Activated naive CD4-positive, alpha-beta T cell treated with anti-CD3 and anti-CD28 coated beads, Interleukin-2, amount 50 U/mL, for 16 hours (primary cell): ENCODE measurements at regions not wholly inside any gene's neighbourhood (a gene's known extent, or its start where the extent isn't known, plus 50 kb on each side); places are given as distances from the start of the nearest gene placed in this dataset.

Experiments used
- DNase-seq: peaks from one replicate; pipeline ENCODE4 v3.0.0-alpha.2; 2020

DNA sequence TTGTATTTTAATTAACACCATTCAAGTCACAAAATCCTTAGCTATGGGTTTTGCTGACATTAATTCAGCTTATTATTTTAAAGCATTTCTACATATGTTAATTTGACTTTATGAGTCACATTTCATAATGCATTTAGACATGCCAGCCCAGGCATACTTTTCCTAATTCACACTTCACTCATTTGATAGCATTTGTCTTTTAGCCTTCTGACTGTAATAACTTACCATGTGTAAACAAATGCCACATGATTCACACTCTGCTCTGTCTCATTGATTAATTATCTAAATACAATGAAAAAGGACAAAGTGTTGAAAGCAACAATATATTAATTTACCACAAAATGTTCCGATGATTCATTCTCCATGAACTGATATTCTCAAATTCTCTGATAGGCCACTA is 927.8 kb upstream of the EPHA6 start:
- DNase-seq: no peak

DNA sequence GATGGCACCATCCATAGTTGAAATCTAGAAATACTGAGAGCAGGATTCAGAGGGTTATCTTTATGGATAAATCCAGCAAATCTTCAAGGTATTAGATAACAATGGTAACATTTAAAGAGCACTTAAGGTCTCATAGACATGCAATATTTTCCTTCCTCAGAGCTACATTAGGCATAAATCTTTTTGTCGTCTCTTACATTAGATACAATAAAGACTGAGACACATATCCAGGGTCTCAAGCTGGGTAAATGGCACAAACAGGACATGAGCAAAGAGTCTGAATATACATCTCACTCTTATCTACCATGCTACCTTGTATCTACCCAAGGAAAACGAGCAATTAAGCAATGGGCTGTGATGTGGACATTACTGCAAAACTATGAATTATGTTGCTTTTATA is 927.3 kb upstream of the EPHA6 start:
- no peak for DNase-seq

DNA sequence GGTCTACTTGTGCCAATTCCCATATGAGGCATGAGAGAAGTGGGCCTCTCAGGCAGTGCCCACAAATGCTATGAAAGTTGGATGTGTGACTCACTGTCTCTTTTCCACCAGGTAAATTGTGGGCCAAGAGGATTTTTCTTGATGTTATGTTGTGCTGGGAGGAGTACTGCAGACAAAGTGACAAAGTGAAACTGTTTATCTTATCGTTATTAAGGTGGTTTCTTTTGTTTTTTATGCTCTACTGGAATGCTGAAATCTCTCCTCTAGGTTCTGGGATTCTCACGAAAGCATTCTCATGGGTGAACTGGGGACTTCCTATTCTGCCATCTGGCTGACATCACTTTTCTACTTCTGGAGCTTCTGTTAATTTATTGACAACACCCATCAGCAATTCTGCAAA is 919.6 kb upstream of the EPHA6 start:
- no peak for DNase-seq

DNA sequence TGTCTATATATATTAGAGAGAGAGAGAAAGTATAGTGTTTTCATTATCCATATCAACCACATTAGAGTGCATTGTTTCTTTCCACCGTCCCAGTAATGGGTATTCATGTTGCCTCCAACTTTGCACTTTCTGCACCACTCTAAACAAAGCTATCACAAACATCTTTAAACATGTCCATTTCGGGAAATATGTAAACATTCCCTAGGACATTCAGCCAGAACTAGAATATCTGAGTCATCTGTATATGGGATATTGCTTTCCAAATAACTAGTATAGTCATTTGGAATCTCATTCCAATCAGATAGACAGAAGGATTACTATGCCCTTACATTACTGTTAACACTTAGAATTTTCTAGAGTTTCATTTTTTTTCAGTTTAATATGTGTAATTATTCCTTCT is 914.9 kb upstream of the EPHA6 start:
- DNase-seq: no peak

DNA sequence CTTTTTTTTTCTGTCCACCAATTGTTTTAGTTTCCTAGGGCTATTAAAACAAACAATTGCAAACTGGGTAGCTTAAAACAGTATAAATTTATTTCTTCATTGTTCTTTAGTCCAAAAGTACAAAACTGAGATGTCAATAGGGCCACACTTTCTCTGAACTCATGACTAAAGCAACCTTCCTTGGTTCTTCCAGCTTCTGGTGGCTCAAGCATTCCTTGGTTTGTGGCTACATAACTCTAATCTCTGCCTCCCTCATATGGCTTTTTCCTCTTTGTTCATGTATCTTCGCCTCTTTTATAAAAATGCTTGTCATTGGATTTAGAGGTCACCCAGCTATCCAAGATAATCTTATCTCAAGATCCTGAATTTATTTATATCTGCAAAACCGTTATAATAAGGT is 914.5 kb upstream of the EPHA6 start:
- DNase-seq: no peak

DNA sequence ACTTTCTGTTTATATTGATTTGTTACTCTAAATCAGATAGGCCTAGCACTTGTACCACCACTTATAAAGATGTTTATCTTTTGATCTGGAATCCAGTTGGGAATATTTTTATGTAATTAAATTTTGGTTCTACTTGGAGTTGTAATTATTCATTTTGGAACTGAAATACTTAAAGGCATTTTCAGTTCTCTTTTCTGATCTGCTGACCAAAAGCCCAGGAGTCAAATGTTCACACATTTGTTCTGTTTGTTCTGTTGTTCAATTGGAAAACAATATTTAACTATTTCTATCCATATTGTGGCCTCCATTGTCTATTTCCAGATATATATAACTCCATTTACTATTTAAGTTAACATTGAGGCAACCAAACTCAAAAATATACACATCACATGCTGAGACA is 912.4 kb upstream of the EPHA6 start:
- DNase-seq: no peak

DNA sequence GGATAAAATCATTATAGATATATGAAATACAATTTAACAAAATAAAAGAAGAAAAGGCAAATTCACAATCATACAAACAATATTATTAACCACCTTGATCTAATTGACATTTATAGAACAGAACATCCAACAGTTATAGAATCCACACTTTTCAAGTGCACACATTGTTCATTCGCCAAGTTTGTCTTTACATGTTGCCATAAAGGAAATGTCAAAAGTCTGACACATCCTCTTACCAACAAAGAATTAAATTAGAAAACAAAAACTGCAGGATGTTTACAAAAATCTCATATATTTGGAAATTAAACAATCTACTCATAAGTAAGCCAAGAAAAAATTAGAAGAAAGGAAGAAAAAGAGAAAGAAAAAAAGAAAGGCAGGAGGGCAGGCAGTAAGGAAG is 909.2 kb upstream of the EPHA6 start:
- DNase-seq: no peak

DNA sequence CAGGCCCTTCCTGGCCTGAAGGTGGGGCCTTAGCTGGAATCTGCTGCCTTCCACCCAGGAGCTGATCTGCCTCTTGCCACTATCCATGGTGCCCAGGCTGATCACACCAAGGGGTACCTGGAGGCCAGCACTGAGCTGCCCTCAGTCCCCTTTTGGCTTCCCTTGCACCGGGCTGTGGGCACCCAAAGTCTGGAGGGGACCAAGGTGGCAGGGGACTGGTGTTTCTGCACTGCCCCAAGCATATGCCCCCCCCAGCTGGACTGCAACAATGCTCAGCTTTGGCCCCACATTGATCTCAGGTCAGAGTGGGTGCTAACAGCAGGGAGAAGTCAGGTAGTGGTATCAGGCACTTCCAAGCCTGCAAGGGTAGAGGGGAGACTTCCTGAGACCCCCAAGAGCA is 902.6 kb upstream of the EPHA6 start:
- no peak for DNase-seq

DNA sequence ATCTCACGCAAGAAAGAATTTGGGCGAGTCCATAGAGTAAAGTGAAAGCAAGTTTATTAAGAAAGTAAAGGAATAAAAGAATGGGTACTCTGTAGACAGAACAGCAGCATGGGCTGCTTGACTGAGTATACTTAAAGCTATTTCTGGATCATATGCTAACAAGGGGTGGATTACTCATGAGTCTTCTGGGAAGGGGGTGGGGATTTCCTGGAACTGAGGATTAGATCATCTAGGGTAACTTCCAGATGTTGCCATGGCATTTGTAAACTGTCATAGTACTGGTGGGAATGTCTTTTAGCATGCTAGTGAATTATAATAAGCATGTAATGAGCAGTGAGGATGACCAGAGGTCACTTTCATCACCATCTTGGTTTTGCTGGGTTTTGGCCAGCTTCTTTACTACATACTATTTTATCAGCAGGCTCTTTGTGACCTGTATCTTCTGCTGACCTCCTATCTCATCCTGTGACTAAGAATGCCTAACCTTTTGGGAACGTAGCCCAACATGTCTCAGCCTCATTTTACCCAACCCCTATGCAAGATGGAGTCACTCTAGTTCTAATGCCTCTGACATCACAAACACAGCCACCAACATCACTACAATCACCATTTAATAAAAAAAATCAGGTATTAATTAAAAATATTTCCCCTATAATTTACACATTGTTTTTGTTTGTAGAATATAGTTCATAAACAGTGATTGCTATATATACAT is 890.7 kb upstream of the EPHA6 start:
- no peak for DNase-seq

DNA sequence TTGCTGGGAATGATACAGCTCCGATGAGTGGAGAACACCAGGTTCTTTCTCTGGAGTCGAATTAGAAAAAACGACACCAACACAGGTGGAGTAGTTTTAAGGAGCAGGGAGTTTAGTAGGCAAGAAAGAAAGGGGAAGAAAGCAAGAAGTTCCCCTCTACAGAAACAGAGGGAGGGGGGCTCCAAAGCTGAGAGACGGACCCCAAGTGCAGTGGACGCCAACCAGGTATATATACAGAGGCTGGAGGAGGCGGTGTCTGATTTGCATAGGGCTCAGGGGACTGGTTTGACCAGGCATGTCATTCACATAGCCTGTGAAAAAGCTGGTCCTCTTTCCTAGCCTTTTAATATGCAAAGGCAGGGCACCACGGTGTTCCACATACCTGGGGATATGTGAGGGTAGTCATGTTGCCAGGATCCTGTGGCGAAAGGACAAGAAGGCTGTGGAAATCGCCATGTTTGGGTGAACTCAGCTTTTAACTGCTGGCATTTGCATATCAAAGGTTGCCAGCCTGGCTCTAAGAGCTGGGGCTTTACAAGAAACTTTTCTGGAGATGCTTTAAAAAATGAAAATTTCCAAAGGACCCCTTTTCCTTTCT is 887.4 kb upstream of the EPHA6 start:
- DNase-seq: no peak

DNA sequence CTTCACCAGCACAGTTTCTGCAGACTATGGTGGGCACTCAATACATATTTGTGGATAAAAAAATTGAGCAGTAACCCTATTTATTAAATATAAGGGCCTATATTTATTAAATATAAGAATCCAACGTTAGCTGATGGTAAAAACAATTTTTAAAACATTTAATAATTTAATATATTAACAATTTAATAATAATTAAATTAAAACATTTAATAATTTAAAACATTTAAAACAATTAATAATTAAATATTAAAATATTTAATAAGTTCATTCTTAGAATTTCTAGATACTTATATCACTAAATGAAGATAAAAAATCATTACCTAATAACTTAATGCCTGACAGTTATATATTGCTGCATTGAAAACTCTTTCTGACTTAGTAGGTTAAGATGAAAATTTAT is 880.2 kb upstream of the EPHA6 start:
- DNase-seq: no peak

DNA sequence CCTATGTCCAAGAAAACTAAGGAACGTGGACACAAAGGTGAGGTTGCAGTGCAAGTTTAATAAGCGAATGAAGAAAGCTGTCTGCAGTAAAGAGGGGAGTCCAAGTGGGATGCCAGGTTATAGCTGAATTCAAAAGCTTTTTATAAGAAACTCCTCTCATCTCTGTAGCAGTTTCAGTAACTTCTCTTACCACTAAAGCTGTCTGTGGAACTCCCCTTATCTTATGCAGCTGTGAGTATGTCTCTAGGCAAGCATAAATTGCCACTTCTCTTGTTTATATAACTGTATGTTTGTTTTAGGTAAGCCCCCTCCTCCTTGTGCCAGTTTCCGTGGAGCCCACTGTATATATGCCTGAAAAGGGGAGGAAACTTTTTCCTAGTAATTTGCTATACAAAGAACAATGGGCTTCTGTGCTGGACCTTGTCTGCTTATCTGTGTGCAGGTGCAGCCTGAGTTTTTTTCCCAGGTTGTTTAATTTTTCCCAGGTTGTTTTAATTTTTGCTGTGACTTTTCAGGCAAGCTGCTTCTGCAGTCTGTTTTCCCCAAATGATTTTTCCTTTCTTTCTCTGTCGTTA is 875.1 kb upstream of the EPHA6 start:
- no peak for DNase-seq

DNA sequence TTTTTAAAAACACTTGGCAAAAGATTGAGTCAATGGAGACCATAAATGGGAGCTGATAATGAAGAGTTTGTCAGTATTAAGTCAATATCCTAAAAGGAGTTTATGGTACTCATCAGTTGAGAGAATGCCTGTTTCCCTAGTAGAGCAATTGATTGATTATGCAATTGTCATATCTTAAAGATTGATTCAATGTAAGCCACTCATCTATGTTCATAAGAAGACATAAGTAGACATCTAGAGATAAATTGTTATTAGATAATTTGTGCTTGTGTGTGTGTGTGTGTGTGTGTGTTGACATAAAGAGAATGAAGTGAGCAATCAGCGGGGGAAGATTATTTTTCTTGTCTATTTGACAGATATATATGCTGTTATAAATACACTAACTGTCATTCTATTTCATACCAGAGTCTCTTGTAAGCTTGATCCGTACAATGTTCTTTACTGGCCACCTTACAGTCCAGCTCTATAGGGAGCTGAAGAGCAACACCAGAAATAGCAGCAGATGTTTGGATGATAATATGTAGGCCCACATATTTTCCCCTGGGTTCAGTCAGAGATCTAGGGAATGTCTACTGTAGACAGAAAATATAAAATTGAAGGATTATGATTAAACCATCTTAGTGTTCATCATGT is 848.6 kb upstream of the EPHA6 start:
- no peak for DNase-seq

DNA sequence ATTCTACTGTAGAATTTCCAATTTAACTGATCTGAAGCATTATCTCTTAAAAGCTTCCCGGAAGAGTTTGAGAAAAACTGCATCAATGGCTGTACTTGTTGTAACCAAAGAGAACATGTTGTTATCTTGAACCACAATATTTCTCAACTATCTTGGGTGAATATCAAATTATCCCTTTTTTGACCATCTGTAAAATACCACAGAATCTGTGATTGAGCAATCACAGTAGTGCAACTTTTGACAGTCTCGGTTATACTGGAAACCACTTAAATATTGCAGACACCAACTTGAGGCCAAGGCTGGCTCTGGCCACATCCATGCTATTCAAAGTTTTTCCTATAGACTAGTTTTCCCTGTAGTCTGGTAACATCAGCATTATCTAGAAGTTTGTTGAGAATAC is 842.8 kb upstream of the EPHA6 start:
- DNase-seq: no peak

DNA sequence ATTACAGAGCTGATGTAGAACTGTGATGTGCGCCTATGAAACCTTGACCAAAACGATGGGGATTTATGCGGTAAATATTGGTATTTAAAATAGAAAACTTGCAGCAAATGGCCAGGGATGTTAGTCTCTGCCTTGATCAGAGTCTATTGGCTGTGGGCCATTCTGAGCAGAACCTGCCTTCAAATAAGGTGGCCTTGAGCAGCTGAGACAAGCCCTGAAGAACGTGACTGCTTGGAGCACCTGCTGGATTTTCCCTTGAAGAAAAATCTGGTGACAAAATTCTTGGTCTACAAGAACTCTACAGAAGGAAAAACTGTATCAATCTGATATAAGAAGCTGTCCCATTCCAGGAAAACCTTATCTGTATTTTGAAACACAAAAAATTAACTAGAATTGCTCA is 820.1 kb upstream of the EPHA6 start:
- no peak for DNase-seq

DNA sequence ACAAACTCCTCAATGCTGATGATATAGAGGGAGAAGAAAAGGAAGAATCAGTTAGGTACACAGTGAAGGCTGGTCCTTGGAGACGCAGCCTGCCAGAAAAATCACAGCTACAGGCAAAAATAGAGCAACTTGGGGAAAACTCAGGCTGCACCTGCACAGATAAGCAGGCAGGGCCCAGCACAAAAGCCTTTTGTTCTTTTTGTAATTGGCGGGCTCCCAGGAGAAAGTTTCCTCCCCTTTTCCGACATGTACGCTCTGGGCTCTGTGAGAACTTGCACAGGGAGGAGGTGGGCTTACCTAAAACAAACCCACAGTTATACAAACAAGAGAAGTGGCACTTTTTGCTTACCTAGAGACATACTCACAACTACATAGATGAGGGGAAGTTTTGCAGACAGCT is 813.4 kb upstream of the EPHA6 start:
- DNase-seq: no peak

DNA sequence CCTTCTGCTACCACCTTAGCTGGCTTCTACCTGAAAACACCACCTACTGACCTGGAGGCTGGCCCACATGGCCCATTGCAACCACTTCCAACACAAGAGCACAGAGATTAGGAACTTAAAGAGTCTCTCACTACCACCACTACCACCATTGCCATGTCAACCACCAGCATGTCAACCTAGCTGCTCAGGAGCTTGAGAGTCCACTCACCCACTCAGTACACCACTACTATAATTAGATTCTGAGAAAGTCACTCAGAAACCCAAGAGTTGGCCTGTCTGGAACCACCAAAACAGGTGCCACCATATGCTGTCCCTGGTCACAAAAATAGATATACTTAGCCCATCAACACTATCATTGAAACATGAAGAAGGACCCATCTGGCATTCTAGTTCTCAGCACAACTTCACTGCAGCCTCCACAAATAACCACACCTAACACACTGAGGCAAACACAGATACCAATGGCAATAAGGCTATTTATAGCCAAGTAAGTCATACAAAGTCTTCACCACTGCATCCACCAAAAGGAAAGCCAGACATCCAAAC is 806.7 kb upstream of the EPHA6 start:
- no peak for DNase-seq

DNA sequence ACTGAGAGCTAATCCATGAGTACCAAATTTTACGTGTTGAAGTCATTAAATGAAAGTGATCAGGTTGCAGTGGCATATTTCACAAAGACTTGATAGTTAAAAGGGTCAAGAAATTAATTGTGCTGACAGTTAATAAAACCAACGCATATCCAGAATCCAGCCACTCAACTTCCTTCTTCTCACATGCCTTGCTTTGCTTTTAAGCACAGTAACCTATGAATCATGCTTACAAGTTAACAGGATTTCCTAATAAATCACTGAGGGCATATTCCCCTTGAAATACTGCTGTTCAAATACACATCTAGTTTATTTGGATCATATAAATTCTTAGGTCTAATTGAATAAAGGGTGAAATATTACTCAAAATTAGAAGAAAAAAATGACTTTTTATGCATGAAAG is 801.5 kb upstream of the EPHA6 start:
- no peak for DNase-seq

DNA sequence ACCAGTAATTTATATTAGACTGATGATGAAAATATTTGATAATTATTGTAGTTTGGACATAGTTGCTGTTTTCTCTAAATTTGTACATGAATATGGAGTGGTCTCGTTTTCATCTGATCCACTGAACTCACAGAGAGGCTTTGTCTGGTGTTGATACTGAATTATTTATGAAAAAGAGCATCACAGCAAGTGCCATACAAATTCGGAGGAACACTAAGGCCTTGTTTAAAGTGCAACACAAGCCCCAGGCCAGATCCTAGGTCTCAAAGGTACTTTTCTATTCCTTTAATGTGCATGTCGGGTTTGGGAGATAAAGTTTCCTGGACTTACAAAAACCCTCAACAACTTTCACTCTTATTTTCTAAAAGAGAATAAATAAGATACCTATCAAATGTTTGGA is 796.8 kb upstream of the EPHA6 start:
- DNase-seq: no peak

DNA sequence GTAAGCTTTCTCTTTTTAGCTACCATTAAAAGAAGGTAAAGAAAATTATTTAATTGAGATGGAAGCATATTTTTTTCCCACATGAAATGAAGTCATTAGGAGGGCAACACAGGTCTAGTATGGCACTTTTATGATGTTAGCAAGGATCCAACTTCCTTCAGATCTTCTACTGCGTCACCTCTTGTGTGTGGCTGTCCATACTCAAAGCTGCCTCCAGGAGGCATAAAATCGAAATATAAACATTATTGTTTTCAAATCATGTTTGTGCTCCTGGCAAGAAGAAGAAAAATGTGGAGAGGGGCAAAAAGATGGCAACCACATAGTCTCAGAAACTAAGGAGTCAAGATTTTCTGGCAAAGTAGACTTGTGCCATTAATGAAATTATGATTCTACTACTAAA is 791.7 kb upstream of the EPHA6 start:
- DNase-seq: no peak

DNA sequence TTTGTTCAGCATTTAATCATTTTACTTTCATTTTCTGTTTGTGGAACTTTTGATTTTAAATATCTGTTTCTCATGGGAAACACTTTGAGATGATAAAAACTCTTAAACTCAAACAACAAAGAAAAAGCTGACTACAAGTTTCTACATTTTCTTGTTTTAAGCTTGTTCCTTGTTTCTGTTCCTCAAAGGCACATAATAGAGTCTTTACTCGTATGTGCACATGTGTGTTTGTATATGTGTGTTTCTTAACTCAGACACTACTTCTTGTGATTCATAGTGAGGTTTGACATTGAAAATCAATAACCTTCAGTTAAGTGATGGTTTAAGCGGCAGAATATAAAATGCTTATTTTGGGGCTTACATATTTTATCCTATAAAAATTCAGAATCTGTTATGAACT is 786.7 kb upstream of the EPHA6 start:
- DNase-seq: no peak

DNA sequence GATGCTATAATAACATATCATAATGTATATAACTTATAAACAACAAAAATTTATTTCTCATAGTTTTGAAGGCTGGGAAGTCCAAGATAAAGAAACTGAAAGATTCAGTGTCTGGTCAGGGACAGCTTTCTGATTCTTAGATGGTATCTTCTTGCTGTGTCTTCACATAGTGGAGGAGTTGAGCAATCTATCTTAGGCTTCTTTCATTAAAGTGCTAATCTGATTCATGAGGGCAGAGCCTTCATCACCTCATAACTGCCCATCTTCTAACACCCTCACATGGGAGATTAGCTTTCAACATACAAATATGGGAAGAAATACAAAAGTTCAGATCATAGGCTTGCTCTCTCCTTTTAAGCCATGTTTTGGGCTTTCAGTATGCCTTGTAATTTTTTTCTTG is 774.8 kb upstream of the EPHA6 start:
- DNase-seq: no peak

DNA sequence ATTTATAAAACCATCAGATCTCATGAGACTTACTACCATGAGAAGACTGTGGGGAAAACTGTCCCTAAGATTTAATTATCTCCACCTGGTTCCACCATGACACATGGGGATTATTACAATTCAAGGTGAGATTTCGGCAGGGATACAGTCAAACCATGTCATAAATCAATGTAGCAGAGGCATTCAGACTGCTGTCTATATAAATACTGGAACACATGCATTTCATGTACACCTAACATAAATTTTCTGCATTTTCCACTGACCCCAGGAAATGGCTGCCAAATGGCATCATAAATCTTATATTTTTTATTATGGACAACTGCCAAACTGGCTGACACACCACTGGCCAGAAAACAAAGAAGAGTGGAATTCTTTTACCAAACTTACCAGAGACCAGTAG is 755.1 kb upstream of the EPHA6 start:
- DNase-seq: no peak

DNA sequence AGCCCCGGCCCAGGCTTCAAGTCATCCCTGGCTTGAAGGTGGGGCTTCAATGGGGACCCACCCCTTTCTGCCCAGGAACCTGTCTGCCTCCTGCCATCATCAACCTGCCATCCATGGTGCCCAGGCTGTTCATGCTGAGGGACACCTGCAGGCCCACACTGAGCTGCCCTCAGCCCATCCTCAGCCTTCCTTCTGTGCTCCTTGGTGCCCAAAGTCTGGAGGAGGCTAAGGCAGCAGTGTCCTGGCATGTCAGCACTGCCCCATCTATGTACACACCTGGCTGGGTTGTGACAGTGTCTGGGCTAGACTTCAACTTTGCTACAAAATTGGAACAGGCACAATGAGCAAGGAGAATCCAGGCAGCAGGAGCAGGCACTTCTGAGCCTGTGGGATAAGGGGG is 745.3 kb upstream of the EPHA6 start:
- no peak for DNase-seq
